B cell (primary cell): ENCODE measurements at regions not wholly inside any gene's neighbourhood (a gene's known extent, or its start where the extent isn't known, plus 50 kb on each side); places are given as distances from the start of the nearest gene placed in this dataset.

Experiments
- ATAC-seq: fragments of 200-7000 bp; cut with Tn5 transposase; one replicate; pipeline ENCODE4 v1.10.0; 2021; ENCODE audit warnings: low read depth, mild to moderate bottlenecking, moderate number of reproducible peaks, moderate library complexity
- CTCF ChIA-PET: fragments of 350-600 bp; sonication (Branson Sonifier 250); formaldehyde crosslinking; loops from one replicate; lab custom pipeline; 2021; ENCODE audit warnings: antibody characterized with exemption, inconsistent platforms; lab: Charles Lee
- POLR2A ChIA-PET: fragments of 350-600 bp; sonication (Branson Sonifier 250); formaldehyde crosslinking; loops from one replicate; lab custom pipeline; 2021; ENCODE audit warnings: antibody characterized with exemption; lab: Charles Lee
- DNase-seq: peaks from one replicate; pipeline ENCODE4 v3.0.0; 2013
- H2AFZ ChIP-seq: 2 replicates; pipeline ENCODE4 v1.6.1; 2012; ENCODE audit warnings: mild to moderate bottlenecking, low read depth, low read length; ENCODE audit not compliant: insufficient read depth, poor library complexity, severe bottlenecking
- H3K27ac ChIP-seq, 2 donors: 1 replicate in 1 of 2; 2 replicates in 1 of 2; pipeline ENCODE4 v1.5.1; 2012 to 2013; ENCODE audit warnings: low read length in 2 of 2, mild to moderate bottlenecking in 2 of 2, moderate library complexity in 1 of 2
- H3K27me3 ChIP-seq, 4 experiments: fragments of 200-600 bp in 1 of 4; sonication (generic) in 1 of 4; replicated peaks in 1 of 4; 1 replicate in 2 of 4; 2 replicates in 2 of 4; pipeline versions ENCODE4 v1.6.1 to v1.7.0; 2013 to 2016; ENCODE audit warnings: low read length in 3 of 4, mild to moderate bottlenecking in 2 of 4, mixed read lengths in 1 of 4, moderate library complexity in 1 of 4; ENCODE audit not compliant: insufficient read depth in 4 of 4, control insufficient read depth in 3 of 4; ENCODE audit errors: control extremely low read depth in 1 of 4
- H3K36me3 ChIP-seq, 2 experiments: replicated peaks in 1 of 2; 1 replicate in 1 of 2; 2 replicates in 1 of 2; pipeline versions ENCODE4 v1.6.1 to v1.7.1; 2013; ENCODE audit warnings: low read length in 1 of 2; ENCODE audit not compliant: insufficient read depth in 2 of 2, control insufficient read depth in 1 of 2; ENCODE audit errors: control extremely low read depth in 1 of 2, extremely low read depth in 1 of 2
- H3K4me1 ChIP-seq, 2 donors: fragments of 200-600 bp in 1 of 2; sonication (generic) in 1 of 2; 1 replicate in 1 of 2; 2 replicates in 1 of 2; pipeline versions ENCODE4 v1.5.1 to v1.6.1; 2013 to 2017; ENCODE audit warnings: low read length in 2 of 2; ENCODE audit not compliant: control insufficient read depth in 2 of 2, insufficient read depth in 2 of 2
- H3K4me2 ChIP-seq: replicated peaks from 2 replicates; pipeline ENCODE3; 2012; ENCODE audit warnings: mild to moderate bottlenecking, low read depth, low read length; ENCODE audit not compliant: poor library complexity, severe bottlenecking
- H3K4me3 ChIP-seq, 5 experiments: fragments of 200-600 bp in 1 of 5; sonication (generic) in 1 of 5; 1 replicate in 3 of 5; 2 replicates in 2 of 5; pipeline versions ENCODE4 v1.5.1 to v1.7.0; 2011 to 2016; ENCODE audit warnings: low read length in 4 of 5, mild to moderate bottlenecking in 4 of 5, low read depth in 2 of 5, control low read depth in 1 of 5, moderate library complexity in 1 of 5; ENCODE audit not compliant: insufficient read depth in 1 of 5; ENCODE audit errors: control extremely low read depth in 1 of 5, extremely low read depth in 1 of 5
- H3K79me2 ChIP-seq: fragments of 200-600 bp; sonication (generic); one replicate; pipeline ENCODE4 v1.6.0; 2016; ENCODE audit warnings: low read length; ENCODE audit not compliant: control insufficient read depth, insufficient read depth
- H3K9ac ChIP-seq: fragments of 200-600 bp; sonication (generic); 2 replicates; pipeline ENCODE4 v1.6.1; 2017; ENCODE audit warnings: mild to moderate bottlenecking, low read length, moderate library complexity
- H3K9me3 ChIP-seq, 3 donors: one replicate each; pipeline versions ENCODE4 v1.6.1 to v1.7.1; 2013; ENCODE audit warnings: low read length in 2 of 3; ENCODE audit not compliant: control insufficient read depth in 2 of 3, insufficient read depth in 1 of 3; ENCODE audit errors: control extremely low read depth in 1 of 3
- H4K20me1 ChIP-seq: 2 replicates; pipeline ENCODE4 v1.6.0; 2012; ENCODE audit warnings: mild to moderate bottlenecking, low read length; ENCODE audit not compliant: insufficient read depth, control insufficient read depth, poor library complexity, severe bottlenecking
- H3K27ac Mint-ChIP-seq: one replicate; pipeline ENCODE4 v1.8.0; 2021; ENCODE audit warnings: mixed read lengths
- H3K27me3 Mint-ChIP-seq: one replicate; pipeline ENCODE4 v1.8.0; 2021; ENCODE audit warnings: mixed read lengths
- H3K4me1 Mint-ChIP-seq: one replicate; pipeline ENCODE4 v1.8.0; 2021; ENCODE audit warnings: mixed read lengths
- H3K4me3 Mint-ChIP-seq: one replicate; pipeline ENCODE4 v1.8.0; 2021; ENCODE audit warnings: mixed read lengths
- H3K9me3 Mint-ChIP-seq: one replicate; pipeline ENCODE4 v1.8.0; 2022; ENCODE audit warnings: mixed read lengths; ENCODE audit not compliant: insufficient read depth
- CTCF ChIP-seq: fragments of 200-600 bp; IDR thresholded peaks from one replicate; pipeline ENCODE4 v1.8.0; 2022; ENCODE audit warnings: antibody characterized with exemption, mild to moderate bottlenecking
- EZH2 ChIP-seq: IDR thresholded peaks from 2 replicates; pipeline ENCODE4 v1.6.1; 2012; ENCODE audit warnings: borderline replicate concordance, low read depth, mild to moderate bottlenecking, moderate library complexity, low read length; ENCODE audit not compliant: insufficient read depth, poor library complexity, severe bottlenecking
- WGBS: methylation state at CpG from one replicate; pipeline ENCODE4 v1.1.5; 2013; ENCODE audit warnings: missing lambda C conversion rate; ENCODE audit not compliant: insufficient coverage; 5-methylcytosine and 5-hydroxymethylcytosine counted together
- intact Hi-C: fragments of 100-400 bp; cut with micrococcal nuclease; formaldehyde crosslinking; loops from one replicate; pipeline ENCODE4 v1.10.0; 2022

GRCh38 chr15:61681676-61682075, 378.6 kb downstream of the VPS13C start:
- Histone ChIP-seq H3K4me1 (no peaks in the 10 kb centered on the region), H4K20me1 (no peaks in the 10 kb centered on the region)

GRCh38 chr15:61681038-61681418, 379.2 kb downstream of the VPS13C start:
- CTCF ChIA-PET = no interaction called here
- no peaks in the 10 kb centered on the region for H3K27me3 ChIP-seq
- no CpG with 5 or more reads among the region's 2 CpGs for WGBS

More at GRCh38 chr15:61681676-61682075, 378.6 kb downstream of the VPS13C start:
- Mint-ChIP-seq H3K4me3 (no peak overlapping the region), H3K27ac (no peak overlapping the region), H3K9me3 (peaks cover 3% of the 10 kb centered on the region), H3K27me3 (peaks cover 8% of the 10 kb centered on the region), H3K4me1 (no peaks in the 10 kb centered on the region)
- H3K36me3 ChIP-seq = no peaks in the 10 kb centered on the region
- H3K27me3 ChIP-seq = no peaks in the 10 kb centered on the region
- no peak for DNase-seq
- H3K9ac ChIP-seq = no peak overlapping the region
- no peak for TF ChIP-seq CTCF
- TF ChIP-seq EZH2 = no peak
- no peaks in the 10 kb centered on the region for H3K79me2 ChIP-seq
- no CpG with 5 or more reads among the region's 2 CpGs for WGBS
- intact Hi-C loops = no loop called here
- H3K4me3 ChIP-seq = no peak overlapping the region
- H3K9me3 ChIP-seq = no peaks in the 10 kb centered on the region
- no peak for ATAC-seq
- no peak overlapping the region for H3K4me2 ChIP-seq
- POLR2A ChIA-PET = no interaction called here
- H2AFZ ChIP-seq = no peak overlapping the region
- CTCF ChIA-PET = no interaction called here
- H3K27ac ChIP-seq = no peak overlapping the region

More at GRCh38 chr15:61681038-61681418, 379.2 kb downstream of the VPS13C start:
- Histone ChIP-seq H2AFZ (no peak overlapping the region), H3K9ac (no peak overlapping the region), H4K20me1 (no peaks in the 10 kb centered on the region), H3K9me3 (no peaks in the 10 kb centered on the region), H3K36me3 (no peaks in the 10 kb centered on the region), H3K79me2 (no peaks in the 10 kb centered on the region), H3K4me2 (no peak overlapping the region), H3K27ac (no peak overlapping the region), H3K4me3 (no peak overlapping the region), H3K4me1 (no peaks in the 10 kb centered on the region)
- intact Hi-C loops = no loop called here
- no peak overlapping the region for H3K27ac Mint-ChIP-seq
- H3K4me1 Mint-ChIP-seq = no peaks in the 10 kb centered on the region
- no peak for DNase-seq
- no peak overlapping the region for H3K4me3 Mint-ChIP-seq
- H3K9me3 Mint-ChIP-seq = peaks cover 3% of the 10 kb centered on the region
- H3K27me3 Mint-ChIP-seq = peaks cover 8% of the 10 kb centered on the region
- TF ChIP-seq CTCF (no peak), EZH2 (no peak)
- no peak for ATAC-seq
- POLR2A ChIA-PET = no interaction called here
